ENCODE measurements at regions not wholly inside any gene's neighbourhood (a gene's known extent, or its start where the extent isn't known, plus 50 kb on each side); places are given as distances from the start of the nearest gene placed in this dataset.

DNA sequence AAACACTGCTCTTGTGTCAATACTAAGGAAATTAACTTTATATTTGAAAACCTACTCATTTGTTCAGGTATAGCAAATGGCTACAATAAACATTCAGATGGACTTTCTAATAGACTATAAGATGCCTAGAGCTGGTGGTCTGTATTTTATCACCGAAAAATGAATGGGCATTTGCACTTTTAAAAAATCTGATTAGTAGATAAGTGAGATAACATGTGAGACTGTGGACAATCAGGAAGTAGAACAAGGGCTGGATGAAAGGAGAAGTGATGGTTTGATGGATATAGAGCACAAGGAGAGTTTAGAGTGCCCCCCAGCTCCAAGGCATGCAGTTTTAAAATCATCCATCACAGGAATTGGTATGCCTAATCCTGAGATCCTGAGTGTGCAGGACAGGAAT lies 308.4 kb upstream of the RARB start:
- no peak overlapping the region for H3K4me3 ChIP-seq (ENCODE audit: low read depth, low read length)
- no peak for DNase-seq (ENCODE audit: low read depth, low spot score)
- CTCF ChIA-PET: no interaction called here
- POLR2A ChIA-PET: no interaction called here
- no peak for TF ChIP-seq CTCF (IDR thresholded peaks at IDR 0.05; ENCODE audit: insufficient read depth, low read length, missing control alignments)

GRCh38 chr3:25120665-25121064 lies 307.4 kb upstream of the RARB start:
- ChIA-PET CTCF (interaction anchor here (1.4 kb wide), 2 partner anchors 10 to 473 kb away, joined by 4 read pairs; no protein-coding TSS in a partner anchor), POLR2A (no interaction called here)
- TF ChIP-seq CTCF (IDR thresholded peaks at IDR 0.05; ENCODE audit: insufficient read depth, low read length, missing control alignments): no peak
- DNase-seq (ENCODE audit: low read depth, low spot score): no peak
- no peak overlapping the region for H3K4me3 ChIP-seq (ENCODE audit: low read depth, low read length)

DNA sequence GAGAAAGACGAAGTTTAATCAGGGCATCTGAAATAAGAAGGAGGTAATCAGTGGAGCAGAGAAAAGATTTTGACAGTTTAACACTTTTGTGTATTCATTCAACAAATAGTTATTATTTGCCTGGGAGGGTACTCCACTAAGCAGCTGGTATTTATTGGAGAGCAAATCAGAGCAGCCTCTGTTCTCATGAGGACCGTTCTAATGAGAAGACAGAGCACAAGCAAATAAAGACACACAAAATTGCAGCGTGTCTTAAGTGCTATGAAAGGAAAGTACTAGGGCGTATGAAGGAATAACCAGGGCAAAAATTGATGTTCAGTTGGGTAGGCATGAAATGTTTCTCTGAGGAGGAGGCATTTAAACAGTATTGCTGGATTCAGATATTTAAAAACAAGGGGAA lies 302.9 kb upstream of the RARB start:
- no peak for DNase-seq (ENCODE audit: low read depth, low spot score)
- H3K4me3 ChIP-seq (ENCODE audit: low read depth, low read length): no peak overlapping the region
- CTCF ChIA-PET: no interaction called here
- TF ChIP-seq CTCF (IDR thresholded peaks at IDR 0.05; ENCODE audit: insufficient read depth, low read length, missing control alignments): no peak
- POLR2A ChIA-PET: no interaction called here

DNA sequence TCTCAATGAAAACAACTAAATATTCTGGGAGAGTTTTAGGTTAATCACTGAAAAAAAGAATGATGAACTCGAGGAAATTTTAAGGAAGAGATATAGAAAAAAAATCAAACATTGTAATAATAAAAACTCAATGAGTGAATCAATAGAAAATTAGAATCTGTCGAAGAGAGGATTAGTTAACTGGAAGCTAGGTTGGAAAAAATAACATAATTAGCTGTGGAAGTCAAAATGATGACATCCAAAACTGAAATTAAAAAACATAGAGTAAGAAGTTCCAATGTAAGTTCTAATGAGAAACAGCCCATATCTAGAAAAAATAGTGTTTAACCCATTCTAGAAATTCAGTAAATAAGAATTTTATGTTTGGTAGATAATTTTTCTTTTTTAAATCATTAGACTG lies 299.3 kb upstream of the RARB start:
- CTCF ChIA-PET: no interaction called here
- DNase-seq (ENCODE audit: low read depth, low spot score): no peak
- POLR2A ChIA-PET: no interaction called here
- no peak overlapping the region for H3K4me3 ChIP-seq (ENCODE audit: low read depth, low read length)
- TF ChIP-seq CTCF (IDR thresholded peaks at IDR 0.05; ENCODE audit: insufficient read depth, low read length, missing control alignments): no peak

- no peak for DNase-seq (ENCODE audit: low read depth, low spot score)
- no peak overlapping the region for H3K4me3 ChIP-seq (ENCODE audit: low read depth, low read length)
- POLR2A ChIA-PET: no interaction called here
These were observed 297.1 kb upstream of the RARB start for GRCh38 chr3:25130724-25131520.

GRCh38 chr3:25133588-25133987 lies 294.5 kb upstream of the RARB start:
- no peak for TF ChIP-seq CTCF (IDR thresholded peaks at IDR 0.05; ENCODE audit: insufficient read depth, low read length, missing control alignments)
- no peak for DNase-seq (ENCODE audit: low read depth, low spot score)

More at GRCh38 chr3:25130724-25131520, 297.1 kb upstream of the RARB start:
- CTCF ChIA-PET: interaction anchor here (1.0 kb wide), 1 partner anchor 10 kb away, joined by 4 read pairs; no protein-coding TSS in a partner anchor
- no peak for TF ChIP-seq CTCF (IDR thresholded peaks at IDR 0.05; ENCODE audit: insufficient read depth, low read length, missing control alignments)

More at GRCh38 chr3:25133588-25133987, 294.5 kb upstream of the RARB start:
- H3K4me3 ChIP-seq (ENCODE audit: low read depth, low read length): no peak overlapping the region
- POLR2A ChIA-PET: interaction anchor here (0.7 kb wide), 1 partner anchor 23 kb away, joined by 4 read pairs; no protein-coding TSS in a partner anchor
- CTCF ChIA-PET: no interaction called here

Data from AG04449 (cell line).